HG02981 (cell line): ENCODE measurements at regions not wholly inside any gene's neighbourhood (a gene's known extent, or its start where the extent isn't known, plus 50 kb on each side); places are given as distances from the start of the nearest gene placed in this dataset.

Source experiments
- ATAC-seq: cut with Tn5 transposase; IDR thresholded peaks from one replicate; pipeline ENCODE4 v1.9.1; 2021; ENCODE audit warnings: mild to moderate bottlenecking, moderate library complexity; ENCODE audit not compliant: unreplicated experiment

DNA sequence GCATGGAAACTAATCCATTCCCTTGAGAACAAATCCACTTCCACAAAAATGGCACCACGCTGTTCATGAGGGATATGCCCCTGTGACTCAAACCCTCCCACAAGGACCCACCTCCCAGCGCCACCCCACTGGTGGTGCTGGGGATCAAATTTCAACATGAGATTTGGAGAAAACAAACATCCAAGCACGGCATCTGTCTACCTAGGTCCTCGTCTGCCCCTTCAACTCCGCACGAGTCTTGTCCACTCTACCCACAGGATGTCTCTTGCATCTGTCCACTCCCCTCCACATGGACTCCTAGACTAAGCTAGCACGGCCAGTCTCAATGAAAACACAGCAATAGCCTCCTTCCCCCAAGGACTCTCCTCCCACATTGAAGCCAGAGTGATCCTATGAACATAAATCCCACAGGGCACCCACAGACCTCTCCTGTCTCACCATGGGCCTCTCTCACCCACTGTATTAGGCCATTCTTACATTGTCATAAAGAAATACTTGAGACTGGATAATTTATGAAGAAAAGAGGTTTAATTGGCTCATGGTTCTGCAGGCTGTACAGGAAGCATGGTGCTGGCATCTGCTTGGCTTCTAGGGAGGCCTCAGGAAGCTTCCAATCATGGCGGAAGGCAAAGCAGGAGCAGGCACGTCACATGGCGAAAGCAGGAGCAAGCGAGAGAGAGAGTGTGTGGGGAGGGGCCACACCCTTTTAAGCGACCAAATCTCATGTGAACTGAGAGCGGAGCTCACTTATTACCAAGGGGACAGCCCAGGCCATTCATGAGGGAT lies 101.4 kb downstream of the TOMM20 start:
- no peak for ATAC-seq

DNA sequence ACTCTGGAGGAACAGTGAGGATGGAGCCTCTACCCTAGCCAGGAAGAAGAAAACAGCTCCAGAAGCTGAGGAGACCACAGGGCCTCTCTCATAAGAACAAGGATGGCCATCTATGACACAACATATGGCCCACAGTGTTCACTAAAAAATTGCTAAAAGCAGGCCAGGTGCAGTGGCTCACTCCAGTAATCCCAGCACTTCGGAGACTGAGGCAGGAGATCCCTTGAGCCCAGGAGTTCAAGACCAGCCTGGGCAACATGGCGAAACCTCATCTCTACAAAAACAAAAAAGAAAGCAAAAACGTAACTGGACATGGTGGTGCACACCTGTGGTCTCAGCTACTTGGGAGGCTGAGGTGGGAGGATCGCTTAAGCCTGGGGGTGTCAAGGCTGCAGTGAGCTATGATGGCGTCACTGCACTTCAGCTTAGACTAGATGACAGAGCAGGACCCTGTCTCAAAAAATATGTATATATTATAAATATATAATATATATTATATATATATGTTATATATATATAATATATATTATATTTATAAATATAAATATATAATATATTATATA lies 103.1 kb downstream of the TOMM20 start:
- no peak for ATAC-seq

DNA sequence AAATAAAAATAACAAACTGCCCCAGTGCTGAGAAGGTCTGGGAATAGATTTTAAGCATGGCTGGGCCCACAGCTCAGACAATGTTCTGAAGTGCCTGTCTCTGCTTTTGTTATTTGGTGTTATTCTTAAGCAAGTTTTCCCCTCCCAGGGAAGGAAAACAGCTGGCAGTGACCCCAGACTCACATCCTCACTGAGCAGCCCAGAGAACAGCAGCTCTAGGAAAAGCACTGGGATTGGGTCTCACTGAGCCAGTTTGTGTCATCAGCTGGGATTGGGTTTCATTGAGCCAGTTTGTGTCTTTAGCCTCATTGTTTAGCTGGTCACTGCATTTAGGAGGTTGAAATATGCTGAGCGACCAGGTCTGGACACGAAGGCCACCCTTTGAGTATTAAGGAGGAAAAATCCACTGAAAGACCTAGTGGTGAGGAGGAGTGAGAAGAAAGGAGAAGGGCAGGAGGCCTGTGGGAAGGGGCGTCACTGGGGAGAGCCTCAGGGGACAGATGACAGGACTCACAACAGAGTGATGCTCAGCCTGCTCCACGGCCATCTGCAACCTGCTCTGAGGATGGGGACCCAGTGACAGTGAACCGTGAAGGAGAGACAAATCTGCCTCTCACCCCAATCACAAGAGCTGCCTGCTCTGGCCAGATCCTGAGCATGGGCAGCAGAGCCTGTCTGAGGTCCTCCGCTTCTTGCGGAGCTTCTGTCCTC lies 103.8 kb downstream of the TOMM20 start:
- ATAC-seq = no peak

DNA sequence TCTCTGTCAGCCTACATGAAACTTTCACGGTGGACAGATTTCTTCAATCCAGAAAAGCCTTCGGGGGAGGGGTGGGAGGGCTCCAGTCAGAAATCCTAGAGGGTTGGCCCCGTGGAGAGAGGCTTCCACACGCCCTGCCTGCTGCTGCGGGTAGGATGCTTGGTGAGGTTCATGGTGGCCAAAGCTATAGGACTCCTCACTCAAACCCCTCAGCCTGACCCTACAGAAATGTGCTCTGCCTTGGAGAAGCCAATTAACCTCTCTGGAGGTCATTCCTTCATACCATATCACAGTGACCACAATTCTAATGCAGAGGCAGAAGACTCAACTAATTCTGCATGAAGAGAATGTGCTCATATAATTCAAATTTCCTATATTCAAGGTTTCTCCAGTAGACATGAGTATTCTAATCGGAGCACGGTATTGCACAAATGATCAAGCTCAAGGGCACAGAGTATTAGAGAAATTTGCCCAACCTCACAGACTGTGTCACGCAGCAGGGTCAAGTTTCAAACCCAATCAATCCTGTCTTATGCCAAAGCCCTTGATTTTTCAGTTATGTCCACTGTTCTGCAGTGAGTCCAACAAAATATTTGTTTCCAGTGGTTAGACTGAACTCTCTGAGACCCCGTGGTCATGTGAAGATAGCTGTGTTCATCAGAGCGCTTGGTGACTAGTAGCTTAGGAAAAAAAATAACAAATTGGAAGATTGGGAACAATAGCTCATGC lies 104.8 kb downstream of the TOMM20 start:
- ATAC-seq = no peak

DNA sequence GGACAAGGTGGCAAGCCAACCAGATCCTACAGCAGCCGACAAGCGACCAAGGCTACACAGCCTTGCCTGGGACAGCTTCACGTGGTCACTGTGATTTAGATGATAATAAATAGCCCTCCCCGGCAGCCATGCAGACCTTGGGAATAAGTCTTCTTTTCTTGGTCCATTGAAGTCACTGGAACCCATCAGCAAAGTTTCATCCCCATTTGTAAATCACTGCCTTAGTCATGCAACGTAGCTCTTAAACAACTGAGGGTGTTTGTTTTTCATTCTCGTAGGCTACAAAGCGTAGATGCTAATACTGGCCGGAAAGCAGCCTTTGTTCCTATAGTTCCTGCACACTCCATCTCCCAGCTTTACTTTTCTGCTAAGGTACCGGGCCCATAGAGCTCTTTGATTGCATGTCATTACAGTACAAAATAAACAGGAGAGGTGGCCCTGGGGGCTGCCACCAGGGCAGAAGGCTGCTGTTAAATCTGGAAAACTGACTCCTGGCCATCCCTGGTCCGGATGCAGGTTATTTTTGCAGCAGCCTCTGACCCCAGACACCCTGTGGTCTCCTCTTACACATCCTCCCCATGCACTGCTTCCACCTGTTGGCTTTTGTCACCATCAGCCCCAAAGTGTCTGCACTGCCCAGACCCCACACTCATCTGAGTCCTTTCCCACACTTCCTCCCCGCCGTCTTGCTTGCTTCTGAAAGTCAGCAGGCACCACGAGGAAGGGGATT lies 105.5 kb downstream of the TOMM20 start:
- ATAC-seq = peak; percentile 58

DNA sequence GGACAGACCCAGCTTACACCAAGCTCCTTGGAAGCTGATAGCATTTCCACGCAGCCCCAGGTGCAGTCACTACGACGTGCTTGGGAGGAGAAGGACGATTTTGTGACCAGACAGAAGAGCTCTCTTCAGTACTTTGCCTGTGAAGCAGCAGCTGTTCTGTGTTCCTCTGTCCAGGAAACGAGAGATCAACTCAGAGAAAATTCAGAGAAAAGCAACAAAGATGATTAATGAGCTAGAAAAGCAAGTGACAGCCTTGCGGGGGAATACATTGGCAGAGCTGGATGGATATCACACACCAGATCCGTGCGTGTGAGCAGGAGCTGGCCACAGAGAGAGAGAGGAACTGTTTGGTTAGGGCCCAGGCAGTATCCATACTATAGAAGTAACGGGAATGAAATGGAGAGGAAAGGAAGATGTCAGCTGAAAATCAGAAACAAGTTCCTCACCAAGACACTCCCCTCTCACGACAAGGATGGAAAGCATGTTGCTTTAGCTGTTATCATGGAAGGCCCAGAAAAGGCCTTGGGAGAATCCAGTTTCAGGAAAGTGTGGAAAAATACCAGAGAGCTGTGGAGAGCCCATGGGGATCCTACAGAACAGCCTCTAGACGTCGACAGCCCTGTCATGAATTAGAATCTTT lies 106.2 kb downstream of the TOMM20 start:
- ATAC-seq = no peak

DNA sequence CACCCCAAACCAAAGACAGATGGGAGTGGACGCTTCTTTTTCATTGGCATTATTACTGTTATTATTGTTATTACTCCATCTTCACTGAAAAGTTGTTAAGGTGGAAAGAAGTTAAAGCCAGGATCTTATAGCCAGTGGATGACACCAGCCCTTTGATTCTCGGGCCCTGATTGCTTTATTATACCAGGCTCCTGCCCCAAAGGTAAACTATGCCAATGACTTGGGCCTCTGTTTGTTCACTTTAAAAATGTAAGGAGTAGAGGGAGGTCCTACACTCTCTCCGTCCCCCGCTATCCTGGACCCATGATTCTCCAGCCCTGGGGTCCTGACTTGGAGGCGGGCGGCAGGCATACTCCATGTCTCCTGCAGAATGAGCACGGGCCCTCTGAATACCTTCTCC lies 106.8 kb downstream of the TOMM20 start:
- no peak for ATAC-seq

DNA sequence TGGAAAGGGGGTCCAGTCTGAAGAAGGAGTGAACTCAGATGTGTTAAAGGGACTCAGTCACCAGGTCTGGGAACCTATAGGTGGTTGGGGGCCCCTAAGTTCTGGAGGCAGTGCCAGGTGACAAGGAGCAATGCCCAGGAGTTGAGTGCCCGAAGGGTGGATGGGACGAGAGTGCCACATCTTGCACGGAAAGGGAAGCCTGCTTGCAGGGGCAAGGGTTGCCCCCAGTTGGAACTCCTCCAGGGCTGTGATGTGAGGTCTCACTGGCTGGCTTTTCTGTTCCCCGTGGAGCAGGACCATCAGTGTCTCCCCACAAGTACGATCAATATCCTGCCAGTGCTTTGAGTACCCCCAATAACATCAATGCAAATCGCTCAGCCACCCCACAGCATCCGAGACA lies 107.3 kb downstream of the TOMM20 start:
- no peak for ATAC-seq

DNA sequence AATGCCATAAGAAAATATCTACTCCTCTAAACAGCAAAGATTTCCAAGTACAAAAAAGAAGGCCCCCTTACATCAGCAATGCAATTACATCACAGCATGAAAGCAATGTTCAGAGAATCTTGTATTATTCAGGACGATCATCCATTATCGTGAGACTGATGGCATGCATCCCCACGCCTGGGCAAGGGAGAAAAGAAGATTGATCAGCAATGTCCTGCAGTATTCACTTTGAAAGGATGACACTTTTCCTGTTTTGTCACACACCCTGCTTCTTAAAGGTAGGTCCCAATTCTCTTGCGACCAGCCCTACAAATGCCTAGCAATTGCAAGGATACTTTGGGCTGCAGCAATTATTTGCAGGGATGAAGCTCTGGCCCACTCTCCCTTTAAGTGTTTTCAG lies 108.7 kb downstream of the TOMM20 start:
- no peak for ATAC-seq

DNA sequence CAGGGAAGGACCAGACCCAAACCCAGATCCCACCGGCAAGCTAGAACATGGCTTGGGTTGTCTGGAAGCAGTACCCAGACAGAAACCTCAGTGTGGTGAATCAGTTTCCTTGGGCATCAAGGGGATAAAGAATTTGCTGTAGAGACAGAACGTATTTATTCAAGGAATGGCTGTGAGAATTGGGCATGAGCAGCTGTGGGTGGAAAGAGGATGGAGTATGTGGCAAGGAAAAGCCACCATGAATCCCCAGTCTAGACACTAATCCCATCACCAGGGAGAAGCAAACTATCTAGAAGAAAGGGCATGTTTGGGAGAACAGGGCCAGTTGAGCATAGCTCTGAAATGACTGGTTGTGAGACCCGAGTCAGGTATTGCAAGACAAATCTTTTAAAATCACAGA lies 109.2 kb downstream of the TOMM20 start:
- ATAC-seq = no peak

DNA sequence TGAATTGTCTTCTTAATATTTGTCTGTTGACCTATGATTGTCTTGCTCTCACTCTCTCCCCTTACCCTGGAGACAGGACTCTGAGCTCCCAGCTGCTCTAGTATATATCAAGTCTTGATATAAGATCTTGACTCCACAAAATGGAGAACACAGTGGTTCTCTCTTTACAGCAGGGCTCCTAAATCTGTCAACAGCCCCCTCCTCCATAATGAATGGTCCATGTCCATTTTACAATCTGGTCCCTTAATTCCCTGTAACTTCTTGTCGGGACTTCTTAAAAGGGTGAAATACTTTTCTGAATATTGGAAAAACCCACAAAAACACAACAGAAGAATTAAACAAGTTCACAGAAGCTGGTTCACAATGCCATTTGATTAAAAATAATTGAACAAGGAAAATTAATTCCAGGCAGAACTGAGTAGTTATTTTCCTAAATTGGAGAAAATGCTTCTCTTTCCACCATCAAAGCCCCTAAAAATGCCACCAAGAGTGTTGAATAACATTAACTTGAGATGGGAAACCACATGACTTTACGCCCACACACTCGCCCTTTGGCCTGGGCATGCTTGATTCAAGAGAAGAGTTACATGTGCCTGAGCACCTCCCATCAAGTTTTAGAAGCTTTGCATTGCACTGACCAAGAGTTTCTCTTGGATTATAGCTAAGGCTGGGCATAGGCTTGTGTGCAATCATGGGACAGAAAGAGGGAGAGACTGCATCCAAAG lies 109.8 kb downstream of the TOMM20 start:
- no peak for ATAC-seq

DNA sequence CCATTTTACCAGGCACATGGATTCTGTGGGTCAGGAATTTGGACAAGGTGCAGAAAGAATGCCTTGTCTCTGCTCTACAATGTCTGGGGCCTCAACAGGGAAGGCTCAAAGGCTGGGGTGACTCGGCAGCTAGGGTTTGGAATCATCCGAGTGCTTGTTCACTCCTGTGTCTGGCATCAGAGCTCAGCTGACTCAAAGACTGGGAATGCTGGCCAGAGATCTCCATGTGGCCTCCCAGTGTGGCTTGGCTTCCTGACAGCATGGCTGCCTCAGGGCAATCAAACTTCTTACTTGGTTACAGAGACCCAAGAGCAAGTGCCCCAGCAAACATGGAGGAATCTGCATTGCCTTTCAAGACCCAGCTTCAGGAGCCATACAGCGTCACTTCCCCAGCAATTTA lies 110.5 kb downstream of the TOMM20 start:
- no peak for ATAC-seq

DNA sequence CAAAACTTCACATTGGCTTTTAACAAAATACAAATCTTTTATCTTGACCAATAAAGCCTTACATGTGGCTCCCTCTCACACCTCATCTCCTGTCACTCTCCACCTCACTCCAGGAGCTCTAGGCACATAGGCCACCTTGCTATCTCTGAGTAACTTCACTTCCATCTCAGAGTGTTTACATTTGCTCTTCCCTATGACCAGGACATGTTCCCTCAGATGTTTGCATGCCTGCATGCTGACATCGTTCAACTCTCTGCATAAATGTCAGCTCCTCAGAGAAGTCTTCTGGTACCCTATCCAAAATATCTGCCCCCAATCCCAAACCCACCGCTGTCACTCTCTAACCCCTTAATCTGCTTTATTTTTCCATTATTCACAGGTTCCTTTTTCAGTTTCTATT lies 110.9 kb downstream of the TOMM20 start:
- no peak for ATAC-seq

DNA sequence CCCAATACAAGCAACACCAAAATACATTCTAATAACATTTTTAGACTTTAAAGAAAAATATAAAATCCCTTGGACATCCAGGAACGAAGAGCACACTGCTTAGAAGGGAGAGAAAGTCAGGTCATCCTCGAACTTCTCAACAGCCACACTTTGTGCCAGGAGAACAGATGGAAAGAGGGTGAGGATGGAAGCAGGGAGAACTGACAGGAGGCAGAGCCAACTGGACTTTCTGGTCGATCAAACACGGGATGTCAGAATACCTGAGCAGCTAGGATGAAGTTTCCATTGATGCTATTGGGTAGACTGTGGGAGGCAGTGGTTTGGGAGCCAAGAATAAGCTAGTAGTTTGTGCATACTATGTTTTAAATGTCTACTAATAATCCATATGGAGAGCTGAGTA lies 111.4 kb downstream of the TOMM20 start:
- no peak for ATAC-seq

DNA sequence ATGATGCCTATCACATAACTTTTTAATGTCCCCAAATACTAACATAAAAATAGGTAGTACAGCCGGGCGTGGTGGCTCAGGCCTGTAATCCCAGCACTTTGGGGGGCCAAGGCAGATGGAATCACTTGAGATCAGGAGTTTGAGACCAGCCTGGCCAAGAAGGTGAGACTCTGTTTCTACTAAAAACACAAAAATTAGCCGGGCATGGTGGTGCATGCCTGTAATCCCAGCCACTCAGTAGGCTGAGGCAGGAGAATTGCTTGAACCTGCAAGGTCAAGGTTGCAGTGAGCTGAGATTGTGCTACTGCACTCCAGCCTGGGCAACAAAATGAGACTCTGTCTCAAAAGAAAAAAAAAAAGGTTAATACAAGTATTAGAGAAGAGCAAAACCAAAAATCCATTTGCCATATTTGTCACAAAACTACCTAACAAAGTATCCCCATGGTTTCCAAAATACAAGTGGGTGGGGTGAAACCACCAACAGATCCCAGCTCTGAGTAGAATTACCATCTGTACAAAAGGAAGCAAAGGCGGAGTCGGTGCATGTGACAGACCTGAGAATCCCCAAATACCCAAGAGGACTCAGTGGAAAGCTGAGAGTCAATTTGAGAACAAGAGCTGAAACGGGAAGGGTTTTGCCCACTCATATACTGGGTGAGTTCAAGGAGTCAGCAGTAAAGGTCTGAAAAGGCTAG lies 113.2 kb downstream of the TOMM20 start:
- ATAC-seq = peak; percentile 26

DNA sequence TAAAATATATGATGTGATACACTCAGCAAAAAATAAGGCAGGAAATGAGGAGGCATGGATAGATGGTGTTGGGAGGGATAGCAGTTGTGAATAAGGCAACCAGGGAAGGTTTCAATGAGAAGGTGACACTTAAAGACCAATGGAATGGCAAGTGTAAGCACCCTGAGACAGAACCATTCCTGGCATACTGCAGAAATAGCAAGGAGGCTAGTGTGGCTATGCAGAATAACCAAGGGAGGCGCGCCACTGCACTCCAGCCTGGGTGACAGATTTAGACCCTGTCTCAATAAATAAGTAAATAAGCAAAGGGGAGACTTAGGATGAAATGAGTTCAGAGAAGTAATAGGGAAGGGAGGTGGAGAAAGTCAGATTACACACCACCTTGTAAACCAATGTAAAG lies 113.9 kb downstream of the TOMM20 start:
- ATAC-seq = no peak

DNA sequence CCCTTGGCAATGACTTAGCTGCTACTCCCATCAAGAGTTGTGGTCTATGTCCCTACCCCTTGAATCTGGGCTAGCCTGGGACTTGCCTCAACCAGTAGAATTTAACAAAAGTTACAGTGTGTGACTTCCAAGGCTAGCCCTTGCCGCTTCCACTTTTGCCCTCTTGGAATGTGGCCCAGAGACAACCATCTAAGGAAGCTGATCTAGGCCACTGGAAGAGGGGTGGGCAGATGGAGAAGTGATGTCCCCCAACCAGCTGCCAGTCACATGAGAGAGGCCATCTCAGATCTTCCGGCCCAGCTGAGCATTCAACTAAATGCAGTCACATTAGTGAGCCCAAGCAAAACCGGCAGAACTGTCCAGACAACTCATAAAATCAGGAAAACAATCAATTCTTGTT lies 115.1 kb downstream of the TOMM20 start:
- no peak for ATAC-seq

DNA sequence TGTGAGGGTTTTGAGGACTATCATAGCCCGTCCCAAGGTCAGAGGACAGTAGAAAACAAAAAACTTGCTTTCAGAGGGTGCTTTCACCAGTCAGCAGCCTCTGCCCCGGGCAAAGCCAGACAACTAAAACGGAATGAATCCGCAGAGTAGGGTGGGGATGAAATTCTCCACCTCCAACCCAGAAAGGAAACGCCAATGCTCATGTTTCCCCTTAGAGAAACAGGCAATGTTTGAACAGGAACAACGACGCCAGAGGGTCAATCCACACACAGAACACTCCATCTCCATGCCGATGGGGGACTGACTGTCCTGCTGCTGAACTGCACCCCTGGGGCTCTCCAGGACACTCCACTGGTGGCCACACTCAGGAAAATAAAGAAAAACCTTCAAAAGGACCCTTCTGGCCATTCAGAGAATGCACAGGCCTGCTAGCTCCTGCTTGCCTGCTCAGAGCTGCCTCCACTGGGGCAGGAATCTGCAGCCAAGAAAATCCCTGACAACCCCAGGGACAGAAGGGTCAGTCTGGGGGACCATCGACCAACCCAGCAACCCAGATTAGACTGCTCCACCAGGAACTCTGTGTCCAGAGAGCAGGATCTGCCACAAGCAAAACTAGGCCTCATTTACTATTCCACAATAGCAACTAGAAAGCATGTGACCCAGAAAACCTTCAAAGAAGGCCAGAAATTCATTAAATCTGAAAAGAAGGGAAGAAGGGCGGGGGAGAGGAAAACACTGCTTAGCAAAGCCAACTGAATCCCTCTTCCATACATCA lies 116.0 kb downstream of the TOMM20 start:
- no peak for ATAC-seq
